Spleen (tissue), 7 donors: ENCODE measurements at regions not wholly inside any gene's neighbourhood (a gene's known extent, or its start where the extent isn't known, plus 50 kb on each side); places are given as distances from the start of the nearest gene placed in this dataset.
A peak's percentile ranks its signal among the peaks of the same experiment; 100 is the strongest.

ENCODE experiments used
- POLR2A ChIP-seq, 3 donors: fragments of 450-650 bp; IDR thresholded peaks; one replicate each; pipeline ENCODE4 v1.5.1; 2017; ENCODE audit warnings: antibody characterized with exemption in 3 of 3, mild to moderate bottlenecking in 1 of 3
- TF ChIP-seq, protein P1 (sequence below), 11 experiments: fragments of 200-600 bp in 7 of 11; fragments of 450-650 bp in 4 of 11; sonication (generic) in 4 of 11; IDR thresholded peaks in 8 of 11; conservative IDR thresholded peaks in 3 of 11; 1 replicate in 7 of 11; 2 replicates in 4 of 11; pipeline versions ENCODE4 v1.4.0 to v1.8.0; 2016 to 2021; ENCODE audit warnings: antibody characterized with exemption in 11 of 11, inconsistent platforms in 4 of 11, mild to moderate bottlenecking in 1 of 11
- donor health status: DM: no; HTN: no; CAD: no; lungs with moderate emphysema.
- donor health status: DM: no; HTN: no; CAD: no.
- donor health status: DM: no; HTN: no; CAD: no.

DNA sequence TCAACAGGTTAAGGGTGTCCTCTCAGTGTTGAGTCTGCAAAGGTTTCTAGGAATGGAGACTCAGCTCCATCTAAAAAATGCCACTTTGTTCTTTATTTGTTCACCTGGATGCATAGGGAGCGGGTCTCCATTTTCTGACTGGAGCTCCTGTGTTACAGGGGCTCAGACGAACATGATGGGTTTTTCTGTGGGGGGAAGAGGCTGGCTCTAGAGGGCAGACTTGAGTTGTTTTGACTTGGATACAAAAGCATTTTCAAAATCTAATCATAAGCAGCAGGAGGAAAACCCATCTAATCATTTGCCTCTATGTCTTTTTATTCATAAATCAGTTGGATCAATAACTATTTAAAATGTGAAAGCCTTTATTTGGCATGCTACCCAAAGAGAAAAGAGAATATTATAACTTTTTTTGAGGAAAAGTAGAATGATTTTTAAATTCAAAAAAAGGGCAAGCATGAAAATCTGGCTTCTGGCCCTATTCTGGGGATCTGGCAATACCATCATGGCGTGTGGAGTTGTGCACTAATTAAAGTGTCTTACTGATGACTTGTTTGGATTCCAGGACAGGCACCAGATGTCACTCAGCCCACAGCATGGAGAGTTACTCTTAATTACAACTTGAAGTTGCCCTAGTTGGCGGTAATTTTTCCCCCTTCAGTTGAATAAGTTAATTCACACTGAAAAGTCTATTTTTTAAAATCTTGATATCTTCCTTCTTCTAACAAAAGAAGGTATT is 594.9 kb downstream of the REEP3 start:
- TF ChIP-seq, protein P1, sequence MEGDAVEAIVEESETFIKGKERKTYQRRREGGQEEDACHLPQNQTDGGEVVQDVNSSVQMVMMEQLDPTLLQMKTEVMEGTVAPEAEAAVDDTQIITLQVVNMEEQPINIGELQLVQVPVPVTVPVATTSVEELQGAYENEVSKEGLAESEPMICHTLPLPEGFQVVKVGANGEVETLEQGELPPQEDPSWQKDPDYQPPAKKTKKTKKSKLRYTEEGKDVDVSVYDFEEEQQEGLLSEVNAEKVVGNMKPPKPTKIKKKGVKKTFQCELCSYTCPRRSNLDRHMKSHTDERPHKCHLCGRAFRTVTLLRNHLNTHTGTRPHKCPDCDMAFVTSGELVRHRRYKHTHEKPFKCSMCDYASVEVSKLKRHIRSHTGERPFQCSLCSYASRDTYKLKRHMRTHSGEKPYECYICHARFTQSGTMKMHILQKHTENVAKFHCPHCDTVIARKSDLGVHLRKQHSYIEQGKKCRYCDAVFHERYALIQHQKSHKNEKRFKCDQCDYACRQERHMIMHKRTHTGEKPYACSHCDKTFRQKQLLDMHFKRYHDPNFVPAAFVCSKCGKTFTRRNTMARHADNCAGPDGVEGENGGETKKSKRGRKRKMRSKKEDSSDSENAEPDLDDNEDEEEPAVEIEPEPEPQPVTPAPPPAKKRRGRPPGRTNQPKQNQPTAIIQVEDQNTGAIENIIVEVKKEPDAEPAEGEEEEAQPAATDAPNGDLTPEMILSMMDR (IDR thresholded peaks at IDR 0.05 in 8 of 11, conservative IDR thresholded peaks at IDR 0.05 in 3 of 11), result peak in 7 of 11 experiments; percentile 13 to 43 (median 33)
- TF ChIP-seq POLR2A (IDR thresholded peaks at IDR 0.05), result no peak
